ENCODE measurements at regions not wholly inside any gene's neighbourhood (a gene's known extent, or its start where the extent isn't known, plus 50 kb on each side); places are given as distances from the start of the nearest gene placed in this dataset.
"Not testable (repeated sequence)": the region's sequence is repeated elsewhere in the genome, so short reads cannot be mapped to it uniquely, and the experiment has no call there.

- no peak for DNase-seq
These were observed 90.6 kb upstream of the SKAP2 start for GRCh38 chr7:26954951-26955350.

DNA sequence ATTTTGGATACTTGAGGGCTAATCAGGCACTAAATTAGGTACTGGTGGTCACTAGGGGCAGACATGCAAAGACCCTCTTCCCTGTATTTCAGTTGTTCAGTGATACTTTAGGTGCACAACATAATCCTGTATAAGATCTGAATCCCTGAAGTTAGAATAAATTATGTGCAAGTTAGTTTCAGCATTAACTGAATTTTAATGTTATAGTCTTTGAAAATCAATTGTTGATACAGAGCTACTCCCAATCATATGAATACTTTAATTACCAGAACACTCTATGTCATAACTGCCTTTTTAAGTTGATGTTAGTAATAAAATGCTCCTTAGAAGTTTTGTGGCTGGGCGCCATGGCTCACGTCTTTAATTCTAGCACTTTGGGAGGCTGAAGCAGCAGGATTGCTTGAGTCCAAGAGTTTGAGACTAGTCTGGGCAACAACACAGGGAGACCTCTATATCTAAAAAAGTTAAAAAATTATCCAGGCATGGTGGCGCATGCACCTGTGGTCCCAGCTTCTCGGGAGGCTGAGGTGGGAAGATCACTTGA, 87.1 kb upstream of the SKAP2 start:
- DNase-seq, result no peak

DNA sequence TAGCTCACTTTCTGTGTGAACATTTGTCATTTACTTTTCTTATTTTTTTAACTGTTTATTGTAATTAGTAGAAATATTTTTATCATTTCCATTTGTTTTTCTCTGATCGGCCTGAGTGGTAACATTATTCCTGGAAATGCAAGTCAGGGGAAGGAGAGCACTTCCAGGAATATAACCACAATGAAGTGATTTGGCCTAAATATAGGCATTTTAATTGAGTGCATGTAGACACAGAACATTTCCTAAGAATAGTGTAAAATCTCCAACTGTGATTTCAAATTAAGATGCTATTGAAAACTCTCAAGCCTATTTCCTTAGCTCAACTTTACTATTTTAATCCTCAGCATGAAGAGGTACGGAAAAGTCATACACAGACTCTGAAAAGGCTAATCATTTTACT, 86.5 kb upstream of the SKAP2 start:
- no peak for DNase-seq

GRCh38 chr7:26949319-26949718, 84.9 kb upstream of the SKAP2 start:
- no peak for DNase-seq

GRCh38 chr7:26948617-26949118, 84.3 kb upstream of the SKAP2 start:
- no peak for DNase-seq

- DNase-seq, result no peak
These were observed 80.3 kb upstream of the SKAP2 start for GRCh38 chr7:26944501-26945358.

GRCh38 chr7:26937939-26938623, 73.7 kb upstream of the SKAP2 start:
- no peak for DNase-seq

DNA sequence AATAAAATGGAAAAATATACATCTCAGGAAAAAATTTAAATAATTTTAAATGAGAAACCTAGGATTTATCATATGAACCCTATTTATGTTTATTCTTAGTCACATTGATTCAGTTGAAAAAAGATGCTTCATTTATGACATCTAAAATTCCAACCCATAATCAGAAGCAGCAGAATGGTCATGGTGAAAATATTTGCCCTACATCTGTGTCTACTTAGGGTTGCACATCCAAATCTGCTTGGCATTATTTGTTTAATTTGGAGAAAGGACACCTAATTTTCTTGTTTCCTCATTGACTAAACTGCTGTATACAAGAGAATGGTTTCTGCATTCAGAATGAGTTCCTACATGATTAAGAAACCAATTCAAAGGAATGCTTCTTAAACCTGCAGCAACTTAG, 72.9 kb upstream of the SKAP2 start:
- no peak for DNase-seq

GRCh38 chr7:26932616-26933015, 68.2 kb upstream of the SKAP2 start:
- not testable (repeated sequence) for DNase-seq

DNA sequence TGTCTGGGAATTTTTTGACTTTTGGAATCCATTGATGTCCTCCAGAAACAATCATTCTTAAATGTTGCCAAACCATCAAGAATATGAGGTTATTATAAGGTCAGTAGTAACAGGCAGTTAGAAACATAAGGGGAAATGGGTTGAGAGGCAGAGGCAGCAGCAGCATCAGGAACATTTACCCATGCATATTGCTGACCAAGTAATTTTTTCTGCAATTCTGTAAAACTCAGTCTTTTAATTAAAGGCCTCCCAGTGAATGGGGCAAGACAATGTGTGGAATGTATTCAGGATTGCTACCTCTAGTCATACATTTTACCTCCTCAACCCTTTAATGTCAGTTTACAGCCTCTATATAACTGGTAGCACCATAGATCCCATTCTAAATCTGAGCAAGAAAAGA, 66.5 kb upstream of the SKAP2 start:
- DNase-seq, result no peak

DNA sequence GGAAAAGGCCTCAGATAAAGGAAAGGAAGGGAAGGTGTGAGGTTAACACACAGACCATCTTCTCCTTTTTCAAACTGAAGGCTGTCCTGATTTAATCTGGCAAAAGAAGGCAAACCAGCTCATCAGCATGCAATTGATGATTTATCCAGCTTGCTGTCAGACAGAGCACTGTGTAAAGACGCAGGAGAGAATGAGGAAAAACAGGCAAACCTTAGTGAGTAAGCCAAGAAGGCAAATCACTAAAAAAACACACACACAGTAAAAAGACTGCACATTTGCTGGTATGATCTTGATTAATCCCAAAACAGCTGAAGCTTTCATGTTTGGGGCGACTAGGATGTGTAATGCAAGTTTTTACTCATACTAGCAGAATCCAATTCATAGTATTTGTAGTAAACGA, 65.8 kb upstream of the SKAP2 start:
- no peak for DNase-seq

GRCh38 chr7:26928703-26929347, 64.4 kb upstream of the SKAP2 start:
- DNase-seq, result no peak

DNA sequence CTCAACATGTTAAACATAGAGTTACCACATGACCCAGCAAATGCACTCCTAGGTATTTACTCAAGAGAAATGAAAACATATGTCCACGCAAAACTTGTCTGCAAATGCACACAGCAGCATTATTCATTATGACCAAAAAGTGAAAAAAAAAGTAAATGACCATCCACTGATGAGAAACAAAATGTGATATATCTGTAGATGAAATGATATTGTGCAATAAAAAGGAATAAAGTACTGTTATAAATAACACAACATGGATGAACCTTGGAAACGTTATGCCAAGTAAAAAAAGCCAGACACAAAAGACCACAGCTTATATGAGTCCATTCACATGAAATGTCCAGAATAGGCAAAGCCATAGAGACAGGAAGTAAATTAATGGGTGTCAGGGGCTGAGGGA, 61.4 kb upstream of the SKAP2 start:
- no peak for DNase-seq

DNA sequence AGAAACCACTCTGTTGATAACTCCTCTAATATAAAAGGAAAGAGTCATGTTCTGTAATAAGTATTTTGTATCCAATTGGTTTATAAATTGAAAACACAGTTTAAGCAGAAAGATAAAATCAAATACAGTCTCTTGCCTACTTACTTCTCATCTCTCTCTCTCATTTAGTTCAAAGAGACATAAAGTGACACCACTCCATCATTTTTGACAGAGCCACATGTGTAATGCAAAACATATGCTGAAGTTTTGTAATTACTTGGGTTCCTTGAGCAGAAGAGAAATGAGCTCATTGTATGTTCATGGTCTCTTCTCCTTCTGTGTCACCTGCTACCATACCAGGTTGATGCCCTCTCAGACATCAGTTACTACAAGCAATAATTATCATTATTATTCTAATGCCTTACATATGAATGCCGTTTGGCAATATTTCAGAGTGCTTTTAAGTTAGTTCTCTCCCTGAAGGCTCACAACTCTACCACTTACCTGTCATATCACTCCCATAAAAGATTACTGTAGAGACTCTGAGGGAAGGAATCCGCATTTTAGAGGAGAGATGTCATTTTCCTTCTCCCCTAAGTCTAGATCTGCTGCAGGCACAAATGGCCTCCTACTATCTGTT, 59.9 kb upstream of the SKAP2 start:
- DNase-seq, result no peak

- no peak for DNase-seq
These were observed 55.6 kb upstream of the SKAP2 start for GRCh38 chr7:26919906-26920493.

- DNase-seq, result no peak
These were observed 53.9 kb upstream of the SKAP2 start for GRCh38 chr7:26918241-26918640.

DNA sequence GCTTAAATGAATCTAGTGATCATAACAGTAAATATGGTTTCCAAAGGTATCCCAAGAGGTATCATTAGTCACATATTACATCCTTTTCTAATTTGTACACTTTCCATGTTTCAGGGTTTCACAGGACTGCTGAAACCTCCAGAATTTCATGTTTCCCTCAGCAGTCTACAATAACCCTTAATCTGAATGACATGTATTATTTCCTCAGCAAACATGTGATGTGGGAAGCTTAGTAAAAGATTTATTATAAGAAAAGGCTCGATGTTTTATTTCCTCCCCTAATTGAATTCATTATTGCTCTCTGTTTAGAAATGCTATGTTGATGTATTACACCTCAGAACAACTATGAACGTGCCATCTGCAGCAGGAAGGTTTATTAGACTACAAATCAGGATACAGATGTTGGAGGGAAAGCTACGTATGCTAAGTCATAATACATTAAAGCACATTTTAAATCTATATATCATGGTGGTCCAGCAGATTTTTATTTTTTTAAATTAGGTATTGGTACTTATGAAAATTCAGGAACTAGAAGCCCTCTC, 52.5 kb upstream of the SKAP2 start:
- no peak for DNase-seq

- no peak for DNase-seq
These were observed 51.9 kb upstream of the SKAP2 start for GRCh38 chr7:26916336-26916735.

Data from DMS153 (cell line).